NCI-H2227 treated with DMSO at 0.1 percent for 48 hours (cell line): ENCODE measurements at regions not wholly inside any gene's neighbourhood (a gene's known extent, or its start where the extent isn't known, plus 50 kb on each side); places are given as distances from the start of the nearest gene placed in this dataset.
"Not testable (repeated sequence)": the region's sequence is repeated elsewhere in the genome, so short reads cannot be mapped to it uniquely, and the experiment has no call there.

Experiments used
- DNase-seq: peaks from one replicate; lab custom pipeline; 2025; lab: John Stamatoyannopoulos, UW

- no peak for DNase-seq
Observed at GRCh38 chr2:145752091-145752806, 1232.3 kb upstream of the ZEB2 start.

- no peak for DNase-seq
Observed at GRCh38 chr2:145751629-145752028, 1231.7 kb upstream of the ZEB2 start.

- no peak for DNase-seq
Observed at GRCh38 chr2:145751155-145751554, 1231.2 kb upstream of the ZEB2 start.

GRCh38 chr2:145750612-145751011 is 1230.7 kb upstream of the ZEB2 start:
- DNase-seq = no peak

DNA sequence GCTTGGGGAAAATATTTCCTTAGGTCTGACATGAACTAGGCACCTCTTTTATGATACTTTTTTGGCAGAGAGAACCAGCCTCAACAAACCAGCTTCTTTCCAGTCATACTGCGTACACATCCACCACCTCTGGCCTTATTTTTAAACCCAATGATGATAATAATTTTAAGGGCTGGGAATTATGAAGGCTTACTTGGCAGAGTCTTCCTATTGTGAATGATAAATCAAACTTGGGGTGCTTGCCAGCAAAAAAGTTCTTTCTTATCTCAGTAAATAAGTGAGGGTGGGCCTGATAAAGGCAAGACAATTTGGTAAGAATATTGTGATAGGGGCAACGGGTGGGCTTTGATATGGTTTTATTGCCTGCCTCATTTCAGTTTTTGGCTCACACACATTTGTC is 1230.2 kb upstream of the ZEB2 start:
- no peak for DNase-seq

- no peak for DNase-seq
Observed at GRCh38 chr2:145749556-145749955, 1229.6 kb upstream of the ZEB2 start.

- no peak for DNase-seq
Observed at GRCh38 chr2:145748927-145749326, 1229.0 kb upstream of the ZEB2 start.

DNA sequence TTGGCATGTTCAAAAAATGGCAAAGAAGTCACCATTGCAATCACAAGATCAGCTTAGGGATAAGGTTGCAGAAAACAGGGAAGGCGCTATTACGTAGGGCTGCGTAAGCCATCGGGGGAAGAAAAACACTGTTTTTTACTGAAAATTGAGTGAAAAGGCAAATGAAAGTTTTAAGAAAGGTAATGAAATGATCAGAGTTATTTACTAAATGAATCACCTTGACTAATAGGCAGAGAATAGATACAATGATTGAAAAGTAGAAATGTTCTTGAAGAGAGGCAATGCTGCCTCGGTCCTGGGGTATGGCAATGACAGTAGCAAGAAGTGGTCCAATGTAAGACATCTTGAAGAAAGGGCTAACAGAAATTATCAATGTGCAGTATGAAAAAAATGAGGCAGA is 1227.8 kb upstream of the ZEB2 start:
- DNase-seq = no peak

- DNase-seq = not testable (repeated sequence)
Observed at GRCh38 chr2:145745387-145745721, 1225.4 kb upstream of the ZEB2 start.

DNA sequence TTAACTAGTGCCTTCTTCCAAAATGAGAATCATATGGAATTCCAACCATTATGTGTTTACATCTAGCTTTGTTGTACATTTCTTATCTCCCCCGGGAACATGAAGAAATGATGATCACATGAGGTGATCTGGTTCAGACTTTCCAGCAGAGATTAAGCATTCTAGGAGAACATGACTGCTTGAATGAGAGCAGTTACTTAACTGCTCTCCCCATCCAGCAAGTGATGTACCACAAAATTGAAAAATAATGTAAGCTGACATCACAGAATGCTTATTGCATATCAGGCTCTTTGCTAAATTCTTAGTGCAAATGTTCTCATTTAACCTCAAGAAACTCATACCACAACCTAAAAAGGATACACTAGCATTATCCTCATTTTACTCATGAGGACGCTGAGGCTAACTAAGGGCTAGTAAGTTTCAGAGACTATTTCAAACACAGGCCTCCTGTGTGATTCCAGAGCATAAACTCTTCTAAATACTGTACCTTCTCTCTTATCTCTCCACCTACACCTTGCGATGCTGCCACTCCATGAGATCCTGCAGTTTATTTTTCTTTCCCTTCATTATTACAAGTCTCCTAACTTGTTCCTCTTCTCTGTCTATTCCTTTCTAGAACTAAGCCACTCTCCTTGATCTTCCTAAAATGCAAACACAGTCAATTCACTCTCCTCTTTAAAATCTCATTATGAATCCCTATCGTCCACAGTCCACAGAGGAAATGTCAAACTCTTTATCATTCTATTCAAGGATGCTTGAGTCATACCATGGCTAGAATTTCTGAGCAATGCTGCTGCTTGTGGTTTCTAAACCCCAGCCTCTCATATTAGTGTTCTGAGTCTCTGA is 1224.8 kb upstream of the ZEB2 start:
- DNase-seq = no peak

GRCh38 chr2:145743011-145743410 is 1223.1 kb upstream of the ZEB2 start:
- no peak for DNase-seq

- no peak for DNase-seq
Observed at GRCh38 chr2:145741636-145742035, 1221.7 kb upstream of the ZEB2 start.

DNA sequence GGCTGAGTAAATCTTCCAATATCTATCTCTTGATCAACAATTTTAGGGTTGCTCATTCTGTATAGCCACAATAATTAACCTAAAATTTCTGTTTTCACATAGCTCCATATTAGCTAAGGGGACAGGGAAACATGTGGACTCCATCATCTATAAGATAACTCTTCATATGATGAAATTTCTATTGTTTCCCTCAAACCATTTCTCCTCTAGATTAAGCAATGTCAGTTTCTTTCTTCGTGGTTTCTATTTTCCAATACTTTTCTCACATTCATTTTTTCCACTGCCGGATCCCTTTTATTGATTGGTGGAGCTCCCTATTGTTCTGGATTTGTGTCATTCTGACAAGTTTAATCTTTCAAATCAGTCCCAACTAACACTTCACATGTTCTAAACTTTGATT is 1221.3 kb upstream of the ZEB2 start:
- no peak for DNase-seq

GRCh38 chr2:145740302-145740701 is 1220.4 kb upstream of the ZEB2 start:
- DNase-seq = no peak

DNA sequence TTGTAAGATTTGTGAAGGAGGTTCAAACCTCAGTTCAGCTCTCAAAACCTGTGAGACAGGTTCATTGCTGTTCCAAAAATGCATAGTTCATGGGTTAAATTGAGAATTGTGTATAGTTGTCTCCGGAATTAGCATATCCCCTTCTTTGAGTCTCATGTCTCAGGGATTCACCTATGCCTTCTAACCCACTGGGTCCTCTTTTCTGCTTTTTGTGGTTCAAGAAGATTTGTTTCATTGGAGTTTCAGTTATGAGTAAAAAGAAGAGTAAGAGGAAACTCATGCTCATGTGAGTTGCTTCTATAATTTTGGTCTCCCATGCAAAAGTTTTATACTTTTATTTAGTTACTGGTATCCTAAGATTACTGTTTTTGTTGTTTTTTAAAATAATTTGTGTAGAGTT is 1219.8 kb upstream of the ZEB2 start:
- DNase-seq = no peak

GRCh38 chr2:145736871-145737270 is 1217.0 kb upstream of the ZEB2 start:
- DNase-seq = no peak

- no peak for DNase-seq
Observed at GRCh38 chr2:145731467-145731866, 1211.5 kb upstream of the ZEB2 start.

GRCh38 chr2:145729993-145730770 is 1210.3 kb upstream of the ZEB2 start:
- DNase-seq = no peak

GRCh38 chr2:145729481-145729880 is 1209.6 kb upstream of the ZEB2 start:
- no peak for DNase-seq

- no peak for DNase-seq
Observed at GRCh38 chr2:145728511-145728910, 1208.6 kb upstream of the ZEB2 start.

DNA sequence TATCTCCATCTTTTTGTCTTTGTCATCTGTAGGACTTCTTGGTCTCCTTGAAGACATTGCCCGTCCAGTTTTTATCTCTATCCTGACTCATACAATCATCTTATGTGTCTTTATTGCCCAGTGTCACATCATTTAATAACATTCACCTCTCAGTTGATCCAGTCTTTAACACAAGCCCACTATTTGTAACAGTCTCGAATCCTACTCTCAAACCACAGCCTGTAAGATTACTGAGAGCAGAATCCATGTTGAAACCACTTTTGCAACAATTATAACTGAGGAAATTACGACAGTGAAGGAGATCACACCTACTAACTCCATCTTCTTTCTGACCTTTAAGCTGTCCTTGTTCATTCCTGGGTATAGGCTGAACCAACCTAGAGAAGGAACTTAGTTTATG is 1206.0 kb upstream of the ZEB2 start:
- DNase-seq = no peak

- DNase-seq = no peak
Observed at GRCh38 chr2:145724311-145724898, 1204.5 kb upstream of the ZEB2 start.
